GM20000 (cell line): ENCODE measurements at regions not wholly inside any gene's neighbourhood (a gene's known extent, or its start where the extent isn't known, plus 50 kb on each side); places are given as distances from the start of the nearest gene placed in this dataset.

Source experiments
- DNase-seq: peaks from one replicate; pipeline ENCODE4 v3.0.0; 2012; ENCODE audit warnings: low spot score
- CTCF ChIP-seq: IDR thresholded peaks from 2 replicates; pipeline ENCODE4 v1.5.1; 2012; ENCODE audit warnings: mild to moderate bottlenecking, control low read depth; ENCODE audit errors: extremely low read depth, missing control alignments

- DNase-seq: no peak
- no peak for TF ChIP-seq CTCF
These were observed 99.6 kb downstream of the ATP6V1G3 start for GRCh38 chr1:198440842-198441241.

GRCh38 chr1:198437332-198437731 is 103.1 kb downstream of the ATP6V1G3 start:
- no peak for DNase-seq
- TF ChIP-seq CTCF: no peak

GRCh38 chr1:198436276-198436675 is 104.2 kb downstream of the ATP6V1G3 start:
- TF ChIP-seq CTCF: no peak
- DNase-seq: no peak

GRCh38 chr1:198435056-198435455 is 105.4 kb downstream of the ATP6V1G3 start:
- no peak for TF ChIP-seq CTCF
- no peak for DNase-seq

- no peak for TF ChIP-seq CTCF
- DNase-seq: no peak
These were observed 116.0 kb downstream of the ATP6V1G3 start for GRCh38 chr1:198424441-198424840.

- no peak for TF ChIP-seq CTCF
- DNase-seq: no peak
These were observed 116.8 kb downstream of the ATP6V1G3 start for GRCh38 chr1:198423673-198424072.

GRCh38 chr1:198417039-198417438 is 123.4 kb downstream of the ATP6V1G3 start:
- no peak for TF ChIP-seq CTCF
- no peak for DNase-seq

GRCh38 chr1:198416296-198416695 is 124.2 kb downstream of the ATP6V1G3 start:
- no peak for DNase-seq
- TF ChIP-seq CTCF: no peak
